ENCODE measurements at regions not wholly inside any gene's neighbourhood (a gene's known extent, or its start where the extent isn't known, plus 50 kb on each side); places are given as distances from the start of the nearest gene placed in this dataset.

- Histone ChIP-seq H3K4me3 (no peak overlapping the region), H3K9me3 (no peaks in the 10 kb centered on the region), H3K4me1 (no peaks in the 10 kb centered on the region), H3K27ac (no peak overlapping the region), H3K27me3 (no peaks in the 10 kb centered on the region), H3K36me3 (no peaks in the 10 kb centered on the region)
- intact Hi-C loops (cut with DNase I), result no loop called here
- no peak for TF ChIP-seq CTCF (IDR thresholded peaks at IDR 0.05)
- DNase-seq (no peak), ATAC-seq (no peak)
These were observed 152.1 kb upstream of the RIMS1 start for GRCh38 chr6:71733970-71734899.

- no peak for DNase-seq
- intact Hi-C loops (cut with DNase I), result no loop called here
- no peak for ATAC-seq
- no peak overlapping the region for H3K4me3 ChIP-seq
- no peaks in the 10 kb centered on the region for H3K36me3 ChIP-seq
- no peaks in the 10 kb centered on the region for H3K4me1 ChIP-seq
- no peaks in the 10 kb centered on the region for H3K27me3 ChIP-seq
- no peaks in the 10 kb centered on the region for H3K9me3 ChIP-seq
- TF ChIP-seq CTCF (IDR thresholded peaks at IDR 0.05), result no peak
- H3K27ac ChIP-seq, result no peak overlapping the region
These were observed 148.4 kb upstream of the RIMS1 start for GRCh38 chr6:71737953-71738352.

- intact Hi-C loops (cut with DNase I), result no loop called here
- DNase-seq (no peak), ATAC-seq (no peak)
- Histone ChIP-seq H3K9me3 (no peaks in the 10 kb centered on the region), H3K27me3 (no peaks in the 10 kb centered on the region), H3K36me3 (no peaks in the 10 kb centered on the region), H3K4me3 (no peak overlapping the region), H3K27ac (no peak overlapping the region), H3K4me1 (no peaks in the 10 kb centered on the region)
- no peak for TF ChIP-seq CTCF (IDR thresholded peaks at IDR 0.05)
These were observed 140.8 kb upstream of the RIMS1 start for GRCh38 chr6:71745525-71745924.

- no peak overlapping the region for H3K27ac ChIP-seq
- intact Hi-C loops (cut with DNase I), result no loop called here
- H3K4me3 ChIP-seq, result no peak overlapping the region
- ATAC-seq (no peak), DNase-seq (no peak)
- no peak for TF ChIP-seq CTCF (IDR thresholded peaks at IDR 0.05)
- H3K9me3 ChIP-seq, result no peaks in the 10 kb centered on the region
- no peaks in the 10 kb centered on the region for H3K36me3 ChIP-seq
- H3K27me3 ChIP-seq, result no peaks in the 10 kb centered on the region
- H3K4me1 ChIP-seq, result no peaks in the 10 kb centered on the region
These were observed 120.1 kb upstream of the RIMS1 start for GRCh38 chr6:71766146-71766760.

GRCh38 chr6:71766796-71767195 lies 119.6 kb upstream of the RIMS1 start:
- H3K27ac ChIP-seq, result no peak overlapping the region
- no peak for ATAC-seq
- intact Hi-C loops (cut with DNase I), result no loop called here
- no peaks in the 10 kb centered on the region for H3K27me3 ChIP-seq
- H3K36me3 ChIP-seq, result no peaks in the 10 kb centered on the region
- DNase-seq, result no peak
- H3K9me3 ChIP-seq, result no peaks in the 10 kb centered on the region
- no peaks in the 10 kb centered on the region for H3K4me1 ChIP-seq
- no peak overlapping the region for H3K4me3 ChIP-seq
- TF ChIP-seq CTCF (IDR thresholded peaks at IDR 0.05), result no peak

Measured in upper lobe of right lung (tissue), 1 donor.